DMS79 treated with DMSO at 0.1 percent for 48 hours (cell line): ENCODE measurements at regions not wholly inside any gene's neighbourhood (a gene's known extent, or its start where the extent isn't known, plus 50 kb on each side); places are given as distances from the start of the nearest gene placed in this dataset.
"Not testable (repeated sequence)": the region's sequence is repeated elsewhere in the genome, so short reads cannot be mapped to it uniquely, and the experiment has no call there.

Experiments used
- DNase-seq: peaks from one replicate; lab custom pipeline; 2025; lab: John Stamatoyannopoulos, UW

DNA sequence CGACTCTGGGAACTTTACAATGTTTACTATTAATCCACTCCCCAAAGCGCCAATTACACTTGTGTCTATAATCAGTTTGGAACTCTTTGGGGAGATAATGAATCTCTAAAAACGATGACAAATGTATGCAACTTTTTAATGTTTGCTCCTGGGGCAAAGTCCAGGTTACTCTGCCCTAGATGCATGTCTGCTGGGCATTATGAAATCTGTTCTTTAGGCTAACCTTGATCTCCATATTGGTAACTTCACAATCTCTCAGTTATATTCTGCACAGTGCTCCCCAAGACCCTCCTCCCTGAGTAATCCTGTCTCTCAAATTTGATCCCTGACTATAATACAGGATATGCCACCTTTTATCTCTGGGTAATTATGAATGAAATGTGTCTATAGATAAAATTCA lies 152.2 kb upstream of the TRPM3 start:
- DNase-seq = no peak

DNA sequence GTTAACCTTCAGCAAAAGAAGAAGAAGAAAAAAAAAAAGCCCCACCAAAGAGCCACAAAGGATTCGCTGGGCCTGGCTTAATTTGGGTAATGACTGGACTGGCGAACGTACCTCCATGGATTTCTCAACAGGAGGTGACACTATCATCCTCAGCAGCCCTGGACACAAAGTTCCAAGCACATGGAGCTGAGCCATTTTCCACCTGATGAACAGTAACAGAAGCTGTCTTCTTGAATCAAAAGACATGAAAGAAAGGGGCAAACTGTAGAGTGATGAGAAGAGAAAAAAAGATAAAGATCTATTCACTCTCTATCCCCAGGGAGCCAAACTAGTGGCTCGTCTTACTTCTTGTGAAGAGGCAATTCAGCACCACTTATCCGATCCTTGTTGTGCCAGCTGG lies 150.2 kb upstream of the TRPM3 start:
- no peak for DNase-seq

DNA sequence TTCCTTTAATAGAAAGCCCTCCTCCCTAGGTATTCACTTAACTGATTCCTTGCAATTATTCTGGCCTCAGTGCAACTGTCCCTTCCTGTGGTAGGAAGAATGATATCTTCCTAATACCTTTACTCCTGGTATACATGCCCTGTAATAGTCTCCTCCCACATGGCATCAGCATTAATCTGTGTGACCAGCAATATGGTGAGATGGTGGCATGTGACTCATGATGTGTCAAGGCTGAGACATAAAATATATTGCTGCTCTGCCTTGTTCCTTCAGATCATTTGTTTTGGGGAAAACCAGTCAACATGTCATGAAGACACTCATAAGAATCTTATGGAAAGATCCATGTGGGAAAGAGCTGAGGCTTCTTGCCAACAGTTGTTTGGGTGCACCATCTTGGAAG lies 149.1 kb upstream of the TRPM3 start:
- DNase-seq = no peak

DNA sequence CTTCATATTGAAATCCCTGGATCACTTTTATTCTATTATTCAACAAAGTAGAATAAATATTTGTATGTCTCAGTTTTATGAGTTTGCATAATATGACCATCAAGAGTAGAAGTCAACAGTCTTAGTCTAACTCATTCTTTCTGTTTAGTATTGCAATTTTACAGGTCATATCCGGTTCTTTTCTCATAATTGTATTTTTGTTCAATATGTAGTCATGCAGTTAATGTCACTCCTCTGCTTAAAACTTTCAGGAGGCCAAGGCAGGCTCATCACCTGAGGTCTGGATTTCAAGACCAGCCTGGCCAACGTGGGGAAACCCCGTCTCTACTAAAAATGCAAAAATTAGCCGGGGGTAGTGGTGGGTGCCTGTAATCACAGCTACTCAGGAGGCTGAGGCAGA lies 148.4 kb upstream of the TRPM3 start:
- DNase-seq = no peak

DNA sequence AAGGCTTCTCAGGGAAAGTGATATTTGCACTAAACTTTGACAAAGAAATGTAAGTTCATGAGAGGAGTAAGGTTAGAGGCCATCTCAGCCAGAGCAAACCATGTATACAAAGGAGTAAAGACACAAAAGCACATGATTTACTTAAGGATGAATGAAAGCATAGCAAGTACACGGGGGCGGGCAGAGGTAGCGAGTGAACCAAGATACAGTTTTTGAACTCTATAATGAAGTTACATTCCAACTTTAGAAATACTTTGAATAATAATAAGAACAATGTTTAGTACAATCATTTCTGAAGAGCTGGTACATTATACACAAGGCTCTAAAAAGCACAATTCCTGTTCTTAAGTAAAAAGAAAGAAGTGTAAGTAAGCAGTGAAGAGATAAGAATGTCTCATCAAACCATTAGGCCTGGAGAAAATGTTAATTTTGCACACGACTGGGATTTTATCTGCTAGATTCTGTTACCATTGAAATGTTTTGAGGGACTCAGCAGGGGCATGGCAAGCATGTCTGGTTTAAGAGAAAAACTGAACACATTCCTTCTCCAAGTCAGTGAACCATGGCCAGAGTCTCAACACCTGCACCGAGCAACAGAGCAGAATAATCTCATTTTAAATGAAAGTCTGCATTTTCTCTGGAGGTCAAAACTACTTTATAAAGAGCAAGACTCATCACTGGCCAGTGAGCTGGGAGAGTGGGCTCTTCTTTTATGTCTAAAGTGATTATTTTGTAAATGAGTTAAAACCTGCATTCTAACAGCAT lies 147.6 kb upstream of the TRPM3 start:
- no peak for DNase-seq

DNA sequence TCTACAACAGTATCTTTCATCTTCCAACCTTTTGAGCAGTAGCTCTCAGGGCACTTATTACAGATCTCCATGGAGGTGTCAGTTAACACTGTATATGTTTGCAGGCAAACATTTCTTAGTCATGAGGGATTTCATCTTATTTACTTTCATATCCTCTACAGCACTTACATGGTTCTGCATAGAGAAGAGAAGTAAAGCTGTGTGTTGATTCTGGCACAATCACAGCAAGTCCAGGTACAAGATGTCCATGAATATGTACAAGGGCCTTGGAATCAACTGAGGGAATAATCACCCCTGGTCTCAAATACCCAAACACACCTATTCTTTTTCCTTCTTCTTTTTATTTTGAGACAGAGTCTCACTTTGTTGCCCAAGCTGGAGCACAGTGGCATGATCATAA lies 142.0 kb upstream of the TRPM3 start:
- no peak for DNase-seq

DNA sequence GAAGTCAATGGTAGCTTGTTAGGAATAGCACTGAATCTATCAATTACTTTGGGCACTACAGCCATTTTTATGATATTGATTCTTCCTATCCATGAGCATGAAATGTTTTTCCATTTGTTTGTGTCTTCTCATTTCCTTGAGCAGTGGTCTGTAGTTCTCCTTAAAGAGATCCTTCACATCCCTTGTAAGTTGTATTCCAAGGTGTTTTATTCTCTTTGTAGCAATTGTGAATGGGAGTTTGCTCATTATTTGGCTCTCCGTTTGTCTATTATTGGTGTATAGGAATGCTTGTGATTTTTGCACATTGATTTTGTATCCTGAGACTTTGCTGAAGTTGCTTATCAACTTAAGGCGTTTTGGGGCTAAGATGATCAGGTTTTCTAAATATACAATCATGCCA lies 139.0 kb upstream of the TRPM3 start:
- DNase-seq = not testable (repeated sequence)

DNA sequence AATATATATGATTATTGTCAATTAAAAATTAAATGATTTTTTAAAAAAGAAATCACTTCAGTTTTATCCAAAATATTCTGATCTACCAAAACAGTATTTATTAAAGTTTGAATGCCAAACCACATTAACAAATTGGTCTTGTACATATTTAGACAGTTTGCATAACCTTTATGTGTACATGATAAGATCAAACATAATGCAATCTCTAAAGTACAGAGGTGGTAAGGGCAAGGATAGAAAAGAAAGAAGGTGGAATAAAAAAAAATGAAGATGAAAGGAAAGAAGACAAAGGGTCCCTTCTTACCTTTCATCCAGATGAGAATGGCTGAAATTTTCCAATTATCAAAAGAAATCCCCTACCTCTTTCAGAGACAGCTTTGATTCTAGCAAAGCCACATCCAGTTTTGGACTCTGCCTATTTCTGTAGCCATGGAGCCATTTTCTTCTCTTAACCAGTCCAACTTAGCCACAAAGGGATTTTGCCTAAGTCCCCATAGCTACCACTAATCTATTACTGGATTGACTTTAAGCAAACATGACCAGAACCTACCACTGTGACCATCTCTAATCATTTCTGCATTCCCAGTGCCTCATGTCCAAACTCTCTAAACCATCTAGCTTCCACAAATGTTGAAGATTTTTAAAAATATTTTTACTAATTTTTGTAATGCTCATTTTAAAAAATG lies 133.3 kb upstream of the TRPM3 start:
- DNase-seq = no peak

DNA sequence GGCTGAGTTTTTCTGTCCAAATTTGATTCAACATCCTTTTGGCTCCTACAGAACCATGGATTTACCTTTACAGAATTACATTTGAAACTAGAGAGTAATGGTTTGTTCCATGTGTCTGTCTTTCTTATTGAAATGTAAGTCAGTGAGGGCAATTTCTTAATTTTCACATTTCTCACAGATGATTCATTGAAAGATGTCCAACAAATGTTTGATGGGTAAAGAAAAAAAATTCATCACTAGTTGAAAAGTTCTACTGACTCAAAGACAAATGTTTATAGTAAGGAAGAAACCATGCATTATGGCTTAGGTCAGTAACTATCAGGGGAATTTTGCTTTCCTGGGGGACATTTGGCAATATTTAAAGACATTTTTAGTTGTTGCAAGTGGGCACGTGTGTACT lies 131.6 kb upstream of the TRPM3 start:
- DNase-seq = no peak

DNA sequence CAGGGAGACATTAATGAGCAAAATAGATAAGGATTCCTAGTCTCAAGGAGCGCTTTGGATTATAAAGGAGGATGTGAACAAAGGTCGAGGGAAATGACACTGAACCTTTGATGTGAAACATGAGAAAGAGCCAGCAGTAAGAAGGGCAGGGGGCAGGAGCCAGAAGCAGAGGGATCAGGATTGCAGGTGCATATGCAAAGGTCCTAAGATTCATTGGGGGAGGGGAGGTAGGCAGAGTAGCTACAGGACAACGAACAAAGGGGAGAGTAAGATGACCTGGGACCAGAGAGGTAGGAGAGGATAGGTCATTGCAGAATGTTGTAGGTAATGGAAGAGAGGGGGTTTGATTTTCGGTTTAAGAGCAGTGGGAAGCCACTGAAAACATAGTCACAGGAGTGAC lies 129.2 kb upstream of the TRPM3 start:
- DNase-seq = no peak

DNA sequence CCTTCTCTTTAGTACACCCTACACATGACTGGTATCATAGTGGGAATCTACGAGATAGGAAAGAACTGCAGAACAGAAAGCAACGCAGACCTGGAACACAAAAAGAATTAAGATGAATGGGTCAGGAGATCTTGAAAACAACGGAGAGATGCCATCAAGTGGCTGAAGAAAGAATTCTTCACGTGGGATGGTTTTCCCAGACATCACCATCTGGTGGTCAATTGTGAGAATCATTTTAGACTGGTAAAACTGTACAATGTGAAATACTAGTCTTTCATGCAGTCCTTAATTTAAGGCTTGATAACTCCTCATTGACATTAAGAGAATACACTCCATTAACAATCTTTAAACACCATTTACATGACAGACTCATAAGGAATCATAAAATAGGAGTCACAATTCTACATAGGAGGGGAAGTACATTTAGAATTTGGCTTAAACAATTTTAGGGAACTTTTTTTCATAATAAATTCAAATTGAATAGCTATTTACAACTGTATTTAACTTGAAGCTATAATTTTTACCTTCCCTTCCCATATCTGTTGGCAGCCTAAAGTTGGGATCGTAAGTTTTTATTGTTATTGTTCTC lies 128.4 kb upstream of the TRPM3 start:
- no peak for DNase-seq

DNA sequence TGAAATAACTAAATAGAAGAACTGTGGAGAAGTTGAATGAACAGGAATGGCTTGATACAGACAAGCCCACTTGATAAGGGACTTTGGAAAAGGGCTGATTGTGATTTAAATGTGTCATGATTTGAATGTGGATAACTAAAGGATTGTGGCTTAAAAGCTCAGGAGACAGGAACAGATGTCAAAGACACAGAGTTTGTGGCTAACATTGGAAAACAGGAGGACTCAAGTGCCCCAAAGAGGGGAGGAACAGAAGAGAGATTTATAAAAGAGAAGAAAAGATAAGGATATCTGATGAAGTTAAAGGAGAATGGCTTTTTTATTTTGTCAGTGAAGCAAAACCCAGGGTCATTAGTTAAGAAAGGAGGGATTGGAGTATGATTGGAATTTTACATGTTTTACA lies 124.2 kb upstream of the TRPM3 start:
- no peak for DNase-seq

DNA sequence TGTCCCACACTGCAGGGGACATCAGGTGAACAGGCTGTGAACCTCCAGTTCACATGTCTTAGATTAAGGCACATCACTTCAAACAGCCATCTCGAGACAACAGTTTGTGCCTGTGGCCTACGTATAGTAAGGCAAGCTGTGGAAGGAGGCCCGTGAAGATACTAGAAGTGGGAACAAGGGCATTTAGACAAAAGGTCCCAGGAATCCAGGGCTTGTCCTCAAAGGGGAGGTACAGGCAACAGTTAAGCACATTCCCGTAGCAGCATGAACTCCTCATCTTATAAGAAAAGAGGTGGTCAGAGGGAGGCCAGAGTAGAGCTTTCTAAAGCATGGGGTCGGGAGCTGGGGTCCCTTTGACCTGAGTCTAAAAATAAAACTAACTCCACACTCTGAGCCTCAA lies 122.5 kb upstream of the TRPM3 start:
- no peak for DNase-seq

DNA sequence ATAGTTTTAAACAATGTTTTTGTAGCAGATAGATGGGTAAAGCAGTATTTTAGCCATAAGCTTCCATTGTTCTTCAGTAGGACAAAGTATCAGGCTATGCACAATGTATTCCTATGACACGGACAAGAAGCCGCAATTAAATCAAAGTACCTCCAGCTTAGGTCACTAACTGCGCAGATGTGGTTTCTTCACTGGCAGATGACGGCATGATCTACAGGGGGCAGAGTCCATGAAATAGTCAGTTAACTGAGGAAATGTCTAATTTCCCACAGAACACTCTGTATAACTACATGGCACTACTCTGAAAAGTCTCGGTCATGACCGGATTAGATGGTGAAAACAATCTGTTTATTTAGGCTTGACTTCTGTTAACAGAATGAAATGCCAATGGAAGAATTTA lies 120.7 kb upstream of the TRPM3 start:
- no peak for DNase-seq

DNA sequence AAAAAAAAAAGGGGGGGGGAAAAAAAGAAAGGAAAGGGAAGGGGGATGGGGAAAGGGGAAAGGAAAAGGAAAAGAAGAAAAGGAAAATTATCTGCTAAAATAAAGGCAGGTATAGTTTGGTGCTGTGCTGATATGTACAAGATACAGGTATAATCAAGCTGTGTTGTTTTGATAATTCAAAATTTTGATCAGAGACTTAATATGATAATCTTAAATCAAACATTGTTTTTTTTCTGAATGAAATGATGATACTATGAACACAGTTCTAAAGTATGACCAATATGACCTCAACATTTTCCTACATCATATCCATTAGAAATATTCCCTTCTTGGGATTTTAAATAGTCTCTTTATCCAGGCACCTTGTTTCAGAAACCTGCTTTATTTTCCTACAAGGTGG lies 115.6 kb upstream of the TRPM3 start:
- DNase-seq = no peak

DNA sequence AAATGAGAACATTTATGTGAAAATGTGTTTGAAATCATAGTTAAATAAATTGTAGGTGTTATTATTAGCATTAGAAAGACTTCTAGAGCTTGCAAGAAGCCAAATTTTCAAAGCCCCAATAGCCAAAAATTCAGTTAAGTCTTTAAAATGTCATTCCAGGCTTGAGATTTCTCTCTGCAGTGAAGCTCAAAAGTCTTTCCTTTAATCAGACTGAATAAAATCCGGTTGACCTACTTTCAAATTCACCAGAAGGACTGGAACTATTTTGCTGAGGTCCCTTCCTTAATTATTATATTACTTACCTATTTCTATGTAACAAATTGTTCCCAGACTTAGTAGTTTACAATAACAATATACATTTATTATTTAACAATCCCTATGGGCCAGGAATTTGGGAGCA lies 112.2 kb upstream of the TRPM3 start:
- no peak for DNase-seq

DNA sequence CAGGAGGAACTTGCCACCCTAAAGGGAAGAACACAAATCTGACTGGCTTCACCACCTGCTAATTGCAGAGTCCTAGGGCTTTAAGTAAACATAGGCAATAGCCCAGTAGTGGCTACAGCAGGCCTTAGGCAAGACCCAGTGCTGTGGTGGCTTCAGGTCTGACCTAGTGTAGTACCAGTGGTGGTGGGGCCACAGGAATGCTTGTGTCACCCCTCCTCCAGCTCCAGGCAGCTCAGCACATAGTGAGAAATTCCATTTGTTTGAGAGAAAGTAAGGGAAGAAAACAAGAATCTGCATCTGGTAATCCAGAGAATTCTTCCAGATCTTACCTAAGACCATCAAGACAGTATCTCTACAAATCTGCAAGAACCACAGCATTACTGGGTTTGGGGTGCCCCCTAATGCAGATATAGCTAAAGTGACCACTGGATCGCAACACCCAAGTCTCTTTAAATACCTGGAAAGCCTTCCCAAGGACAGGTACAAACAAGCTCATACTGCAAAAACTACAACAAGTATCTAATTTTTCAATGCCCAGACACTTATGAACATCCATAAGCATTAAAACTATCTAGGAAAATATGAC lies 102.6 kb upstream of the TRPM3 start:
- DNase-seq = no peak

DNA sequence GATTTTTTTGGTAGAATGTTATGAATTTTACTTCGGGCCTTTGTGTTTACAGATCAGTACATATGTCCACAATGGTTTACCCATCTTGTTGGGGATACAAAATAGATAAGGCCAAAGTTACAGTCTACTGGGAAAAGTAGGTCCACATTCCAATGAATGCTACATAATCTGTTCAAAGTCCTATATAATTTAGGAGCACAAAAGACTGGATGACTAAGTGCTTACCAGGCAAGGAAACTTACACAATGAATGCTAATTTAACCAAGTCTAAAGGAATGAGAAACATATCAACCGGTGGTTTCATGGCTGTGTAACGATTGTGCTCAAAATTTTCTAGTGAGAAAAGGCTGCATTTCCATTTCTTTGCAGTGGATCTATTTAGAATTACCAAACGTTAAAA lies 97.4 kb upstream of the TRPM3 start:
- DNase-seq = no peak

DNA sequence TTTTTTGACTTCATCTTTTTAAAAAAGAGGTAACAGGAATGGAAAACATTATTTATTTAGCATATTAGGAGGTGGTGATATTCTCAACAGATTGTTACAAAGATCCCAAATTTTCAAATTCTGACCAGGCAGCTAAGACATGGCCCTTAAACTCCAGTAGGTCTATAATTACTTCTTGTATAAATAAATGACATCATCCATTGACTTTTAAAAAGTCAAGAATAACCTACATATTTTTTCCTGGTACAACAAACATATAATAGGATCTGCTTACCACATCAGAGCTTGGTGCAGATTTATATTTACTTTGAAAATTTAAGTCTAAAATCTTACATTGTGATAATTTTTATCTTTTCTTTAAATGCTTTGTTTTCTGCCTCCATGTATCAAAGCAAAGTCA lies 92.2 kb upstream of the TRPM3 start:
- DNase-seq = no peak

DNA sequence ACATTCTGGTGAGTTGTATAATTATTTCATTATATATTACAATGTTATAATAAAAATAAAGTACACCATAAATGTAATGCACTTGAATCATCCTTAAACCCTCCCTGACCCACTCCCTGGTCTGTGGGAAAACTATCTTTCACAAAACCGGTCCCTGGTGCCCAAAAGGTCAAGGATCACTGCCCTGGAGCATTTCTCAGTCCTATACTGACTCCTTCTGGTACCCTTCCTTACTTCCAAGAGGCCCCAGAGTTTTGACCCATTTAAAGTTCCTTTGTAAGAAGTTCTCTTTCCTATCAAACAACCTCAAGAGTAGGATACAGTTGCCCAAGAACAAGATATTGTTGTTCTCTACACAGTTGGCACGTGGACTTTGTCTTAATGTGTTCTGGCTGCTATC lies 88.9 kb upstream of the TRPM3 start:
- DNase-seq = no peak

DNA sequence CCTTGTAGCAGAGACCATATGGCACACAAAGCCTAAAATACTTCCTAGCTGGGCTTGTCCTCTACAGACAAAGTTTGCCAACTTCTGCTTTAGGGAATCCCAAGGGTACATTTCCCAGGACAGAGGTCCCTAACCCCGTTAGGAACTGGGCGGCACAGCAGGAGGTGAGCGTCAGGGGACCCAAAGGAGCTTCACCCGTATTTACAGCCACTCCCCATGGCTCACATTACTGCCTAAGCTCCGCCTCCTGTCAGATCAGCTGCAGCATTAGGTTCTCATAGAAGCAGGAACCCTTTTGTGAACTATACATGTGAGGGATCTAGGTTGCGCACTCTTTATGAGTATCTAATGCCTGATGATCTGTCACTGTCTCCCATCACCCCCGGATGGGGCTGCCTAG lies 88.5 kb upstream of the TRPM3 start:
- DNase-seq = no peak

DNA sequence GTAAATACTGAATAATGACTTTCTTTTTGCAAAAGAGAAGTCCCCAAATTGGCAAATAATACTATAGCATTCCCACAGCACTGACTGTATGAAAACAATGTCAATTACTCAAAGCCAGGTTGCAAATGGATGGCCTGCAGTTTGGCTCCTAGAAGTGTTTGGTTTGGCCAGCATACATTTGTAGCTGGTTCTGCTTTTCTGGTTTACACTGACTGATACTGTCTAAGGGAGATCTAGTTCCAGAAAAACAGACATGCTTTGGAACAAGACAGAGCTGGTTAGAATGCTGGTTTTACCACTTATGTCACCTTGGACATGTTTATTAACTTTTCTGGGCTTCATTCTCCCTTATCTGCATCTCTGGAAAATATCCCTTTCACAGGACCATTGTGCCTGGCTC lies 81.5 kb upstream of the TRPM3 start:
- no peak for DNase-seq

DNA sequence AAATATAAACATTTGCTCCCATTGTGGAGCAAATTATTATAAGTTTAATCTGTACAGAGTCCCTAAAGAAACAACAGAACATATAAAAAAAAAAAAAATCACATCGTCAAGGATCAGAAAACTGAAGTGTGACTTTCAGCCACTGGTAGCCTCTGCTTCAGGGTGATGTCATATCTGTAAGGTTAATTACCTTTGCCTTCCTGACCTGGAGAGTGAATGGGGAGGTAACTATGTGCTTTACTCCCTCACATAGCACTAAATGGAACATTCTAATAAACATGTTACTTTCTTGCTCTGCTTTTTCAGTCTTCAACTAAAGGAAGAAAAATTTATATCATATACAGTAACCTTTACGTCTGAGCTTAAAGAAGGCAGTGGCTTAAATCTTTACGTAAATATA lies 70.3 kb upstream of the TRPM3 start:
- DNase-seq = no peak
